LNCAP (cell line): ENCODE measurements at regions not wholly inside any gene's neighbourhood (a gene's known extent, or its start where the extent isn't known, plus 50 kb on each side); places are given as distances from the start of the nearest gene placed in this dataset.

Source experiments
- TF ChIP-seq, protein P1 (sequence below): fragments of 450-650 bp; IDR thresholded peaks from 2 replicates; pipeline ENCODE4 v1.5.1; 2017; ENCODE audit warnings: mild to moderate bottlenecking

DNA sequence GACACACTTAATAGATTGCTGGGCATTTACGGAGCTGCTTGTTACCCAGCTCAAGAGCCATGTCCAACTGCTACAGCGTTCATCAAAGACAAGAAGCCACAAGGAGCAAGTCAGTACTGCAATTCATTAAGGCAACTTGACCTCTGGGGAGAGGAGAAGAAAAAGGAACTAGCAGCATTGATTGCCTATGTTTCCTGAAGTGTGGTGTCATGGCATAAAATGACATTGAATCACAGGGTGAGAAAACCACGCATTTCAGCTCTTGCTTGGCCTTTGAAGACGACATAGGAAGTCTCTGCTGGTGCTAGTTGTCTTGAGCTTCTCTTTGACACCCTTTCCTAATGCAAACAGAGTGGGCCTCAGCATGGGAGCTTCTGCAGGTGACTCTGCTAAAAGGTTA, 139.1 kb downstream of the CDH26 start:
- TF ChIP-seq, protein P1, sequence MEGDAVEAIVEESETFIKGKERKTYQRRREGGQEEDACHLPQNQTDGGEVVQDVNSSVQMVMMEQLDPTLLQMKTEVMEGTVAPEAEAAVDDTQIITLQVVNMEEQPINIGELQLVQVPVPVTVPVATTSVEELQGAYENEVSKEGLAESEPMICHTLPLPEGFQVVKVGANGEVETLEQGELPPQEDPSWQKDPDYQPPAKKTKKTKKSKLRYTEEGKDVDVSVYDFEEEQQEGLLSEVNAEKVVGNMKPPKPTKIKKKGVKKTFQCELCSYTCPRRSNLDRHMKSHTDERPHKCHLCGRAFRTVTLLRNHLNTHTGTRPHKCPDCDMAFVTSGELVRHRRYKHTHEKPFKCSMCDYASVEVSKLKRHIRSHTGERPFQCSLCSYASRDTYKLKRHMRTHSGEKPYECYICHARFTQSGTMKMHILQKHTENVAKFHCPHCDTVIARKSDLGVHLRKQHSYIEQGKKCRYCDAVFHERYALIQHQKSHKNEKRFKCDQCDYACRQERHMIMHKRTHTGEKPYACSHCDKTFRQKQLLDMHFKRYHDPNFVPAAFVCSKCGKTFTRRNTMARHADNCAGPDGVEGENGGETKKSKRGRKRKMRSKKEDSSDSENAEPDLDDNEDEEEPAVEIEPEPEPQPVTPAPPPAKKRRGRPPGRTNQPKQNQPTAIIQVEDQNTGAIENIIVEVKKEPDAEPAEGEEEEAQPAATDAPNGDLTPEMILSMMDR = no peak

DNA sequence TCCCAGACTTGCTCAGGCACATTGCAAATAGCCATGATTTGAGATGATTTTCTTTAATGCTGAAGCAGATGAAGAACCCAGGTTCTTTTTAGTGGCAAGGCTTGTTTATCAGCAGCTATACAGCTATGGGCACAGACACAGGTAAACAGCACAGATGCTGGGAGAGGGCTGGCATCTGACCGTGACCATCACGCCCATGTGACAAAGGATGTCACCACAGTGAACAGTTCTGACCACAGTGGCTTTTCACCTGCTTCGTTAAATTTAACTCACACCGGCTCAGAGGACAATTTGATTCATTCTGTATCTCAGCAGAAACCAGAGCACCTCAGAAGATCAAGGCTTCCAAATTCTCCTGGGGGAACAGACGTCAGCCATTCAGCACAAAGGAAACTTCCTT, 142.6 kb downstream of the CDH26 start:
- TF ChIP-seq, protein P1 = no peak

DNA sequence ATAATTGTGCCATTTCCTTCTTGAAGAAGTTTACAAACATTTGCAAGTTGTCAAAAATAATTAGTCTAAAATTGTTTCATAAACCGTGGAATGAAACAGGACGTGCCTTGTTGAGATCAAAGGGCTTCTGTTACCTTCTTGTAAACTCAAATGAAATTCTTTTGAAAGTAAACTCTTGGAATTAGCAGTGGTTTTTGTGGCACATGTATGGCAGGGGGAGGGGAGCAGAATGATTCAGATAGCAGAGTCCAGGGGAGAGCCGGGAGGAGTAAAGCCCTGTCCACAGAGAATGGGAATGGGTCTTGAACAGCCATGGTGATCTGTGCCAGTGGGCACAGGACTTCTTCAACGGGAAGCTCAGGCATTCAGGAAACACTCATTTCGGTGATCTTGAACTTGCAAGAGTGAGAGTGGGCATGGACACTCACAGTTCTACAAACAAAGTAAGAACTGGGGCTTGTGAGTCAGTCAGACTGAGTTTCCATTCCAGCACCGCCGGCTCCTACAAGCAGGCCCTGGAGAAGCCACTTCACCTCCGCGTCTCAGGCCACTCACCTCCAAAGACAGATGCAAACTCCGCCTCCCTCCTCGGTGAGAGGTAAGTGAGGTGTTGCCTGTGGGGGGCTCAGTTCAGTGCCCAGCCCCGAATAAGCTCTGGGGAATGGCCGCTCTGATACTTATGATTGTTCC, 143.1 kb downstream of the CDH26 start:
- TF ChIP-seq, protein P1 = no peak

DNA sequence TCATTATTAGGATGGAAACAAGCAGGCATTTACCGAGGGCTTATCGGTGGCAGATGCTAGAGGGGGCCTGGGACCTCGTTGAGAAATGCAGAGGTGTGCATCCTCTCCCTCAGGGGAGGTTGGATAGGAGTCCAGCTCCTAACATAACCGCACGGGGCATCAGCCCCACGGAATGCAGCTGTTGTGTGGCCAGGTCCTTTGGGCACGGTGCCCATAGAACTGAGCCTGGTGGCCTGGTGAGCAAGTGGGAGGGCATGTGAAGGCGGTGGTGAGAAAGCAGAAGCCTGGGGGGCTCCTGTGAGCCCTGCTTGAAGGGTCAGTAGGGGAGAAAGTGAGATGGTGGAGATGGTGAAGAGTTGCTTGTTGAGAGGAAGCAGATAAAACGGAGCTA, 143.7 kb downstream of the CDH26 start:
- TF ChIP-seq, protein P1 = no peak

DNA sequence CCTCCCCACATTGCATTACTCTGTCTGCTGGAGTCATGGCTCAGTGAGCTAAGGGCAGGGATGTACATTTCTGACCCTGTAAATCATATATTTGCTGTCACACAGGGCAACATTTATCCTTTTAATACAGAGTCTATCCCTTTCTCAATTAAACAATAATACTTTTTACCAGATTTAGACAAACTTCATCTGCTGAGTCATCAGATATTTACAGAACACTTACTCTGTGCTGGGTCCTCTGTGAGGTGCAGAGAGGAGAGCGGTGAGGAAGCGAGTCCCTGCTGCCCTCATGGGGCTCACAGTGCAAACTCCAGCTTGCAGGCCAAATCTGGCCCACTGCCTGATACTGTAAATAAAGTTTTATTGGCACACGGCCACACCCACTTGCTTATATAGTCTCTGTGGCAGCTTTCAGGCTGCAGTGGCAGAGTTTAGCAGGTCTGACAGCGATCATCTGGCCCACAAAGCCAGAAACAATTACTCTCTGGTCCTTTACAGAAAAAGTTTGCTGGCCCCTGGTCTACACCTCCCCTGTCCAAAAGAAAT, 144.5 kb downstream of the CDH26 start:
- TF ChIP-seq, protein P1 = no peak

DNA sequence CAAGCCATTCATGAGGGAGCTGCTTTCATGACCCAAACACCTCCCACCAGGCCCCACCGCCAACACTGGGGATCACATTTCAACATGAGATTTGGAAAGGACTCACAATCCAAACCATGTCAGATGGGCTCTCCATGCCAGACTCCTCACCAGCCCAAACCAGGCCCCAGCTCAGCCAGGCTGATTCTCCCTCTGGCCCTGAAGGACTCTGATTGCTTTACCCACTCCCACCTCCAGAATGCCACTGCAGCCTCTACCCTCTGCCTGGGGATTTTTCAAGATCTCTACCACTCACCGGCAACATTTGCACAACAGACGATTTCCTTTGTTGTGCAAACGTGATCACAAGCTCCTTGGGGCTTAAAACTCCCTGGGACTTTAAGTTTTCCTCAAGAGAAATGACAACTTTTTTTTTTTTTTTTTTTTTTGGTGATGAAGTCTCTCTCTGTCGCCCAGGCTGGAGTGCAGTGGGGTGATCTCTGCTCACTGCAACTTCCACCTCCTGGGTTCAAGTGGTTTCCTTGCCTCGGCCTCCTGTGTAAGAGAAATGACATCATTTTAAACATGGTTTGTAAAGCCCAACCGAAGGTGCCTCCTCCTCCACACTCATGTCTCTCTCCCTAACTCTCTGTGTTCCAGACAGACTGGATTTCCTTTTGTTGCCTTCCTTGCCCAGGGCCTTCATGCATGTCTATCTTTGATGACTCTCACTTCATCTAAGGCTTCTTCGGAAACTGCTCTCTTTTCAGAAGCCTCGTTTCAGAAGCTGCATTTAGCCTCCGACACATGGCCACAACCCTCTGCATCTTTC, 147.0 kb downstream of the CDH26 start:
- TF ChIP-seq, protein P1 = no peak

DNA sequence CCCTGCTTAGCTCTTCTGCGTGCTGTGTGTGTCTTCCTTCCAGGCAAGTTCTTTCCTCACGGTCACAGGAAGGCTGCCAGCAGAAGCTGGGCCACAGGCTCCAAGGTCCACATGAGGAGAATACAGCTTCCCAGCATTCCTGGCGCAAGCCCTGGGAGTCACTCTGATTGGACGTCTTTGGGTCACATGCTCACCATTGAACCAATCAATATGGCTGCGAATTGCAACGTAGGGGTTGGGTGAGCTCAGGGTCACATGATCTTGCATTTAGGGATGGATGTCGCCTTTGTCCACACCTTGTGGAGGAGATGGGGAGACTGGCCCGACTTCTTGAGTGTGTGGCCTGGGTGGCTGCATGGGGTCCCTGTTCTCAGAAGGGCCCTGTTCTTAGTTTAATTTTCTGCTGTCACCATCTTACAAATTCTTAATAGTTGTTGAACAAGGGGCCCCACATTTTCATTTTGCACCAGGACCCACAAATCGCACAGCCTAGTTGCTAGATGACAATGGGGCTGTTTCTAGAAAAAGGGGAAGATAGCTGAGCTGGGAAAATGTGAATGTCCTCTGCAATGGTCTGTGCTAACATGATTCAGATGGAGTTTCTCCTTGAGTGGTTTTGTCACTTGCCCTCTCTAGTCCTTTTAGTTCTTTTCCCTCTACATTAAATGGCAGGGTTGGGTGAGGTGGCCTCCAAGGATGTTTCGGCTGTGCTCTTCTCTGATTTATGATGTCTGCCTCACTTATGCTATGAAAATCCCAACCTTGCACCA, 149.6 kb downstream of the CDH26 start:
- TF ChIP-seq, protein P1 = no peak
